Astrocyte (in vitro differentiated cells and primary cell): ENCODE measurements at regions not wholly inside any gene's neighbourhood (a gene's known extent, or its start where the extent isn't known, plus 50 kb on each side); places are given as distances from the start of the nearest gene placed in this dataset.

Source experiments
- DNase-seq: peaks from one replicate; pipeline ENCODE4 v3.0.0-alpha.2; 2010; ENCODE audit warnings: low read depth
- FAIRE-seq: peaks from 2 replicates; lab custom pipeline; 2011; peaks lifted over from hg19 to GRCh38; lab: Jason Lieb, UNC
- H2AFZ ChIP-seq: 2 replicates; pipeline ENCODE4 v1.6.0; 2012; ENCODE audit warnings: low read depth, low read length, inconsistent platforms
- H3K27ac ChIP-seq: 2 replicates; pipeline ENCODE4 v1.5.1; 2011; ENCODE audit warnings: low read depth, low read length, inconsistent platforms
- H3K27me3 ChIP-seq: 2 replicates; pipeline ENCODE4 v1.6.0; 2011; ENCODE audit warnings: low read length, inconsistent platforms; ENCODE audit not compliant: insufficient read depth
- H3K36me3 ChIP-seq: 2 replicates; pipeline ENCODE4 v1.5.1; 2011; ENCODE audit warnings: low read length, inconsistent platforms; ENCODE audit not compliant: insufficient read depth
- H3K4me1 ChIP-seq: 2 replicates; pipeline ENCODE4 v1.5.1; 2011; ENCODE audit warnings: low read length, inconsistent platforms; ENCODE audit not compliant: insufficient read depth
- H3K4me2 ChIP-seq: 2 replicates; pipeline ENCODE4 v1.6.0; 2012; ENCODE audit warnings: low read length, inconsistent platforms
- H3K4me3 ChIP-seq: 2 replicates; pipeline ENCODE4 v1.5.1; 2011; ENCODE audit warnings: low read depth, mild to moderate bottlenecking, low read length, inconsistent platforms; ENCODE audit not compliant: insufficient read depth
- H3K79me2 ChIP-seq: 2 replicates; pipeline ENCODE4 v1.6.0; 2012; ENCODE audit warnings: mild to moderate bottlenecking, low read length, inconsistent platforms; ENCODE audit not compliant: insufficient read depth
- H3K9ac ChIP-seq: 2 replicates; pipeline ENCODE4 v1.6.0; 2012; ENCODE audit warnings: mild to moderate bottlenecking, low read length, inconsistent platforms
- H3K9me3 ChIP-seq: 2 replicates; pipeline ENCODE4 v1.5.1; 2012; ENCODE audit warnings: low read depth, mild to moderate bottlenecking, low read length, inconsistent platforms; ENCODE audit not compliant: insufficient read depth
- H4K20me1 ChIP-seq: 2 replicates; pipeline ENCODE4 v1.6.0; 2012; ENCODE audit warnings: low read length, inconsistent platforms; ENCODE audit not compliant: insufficient read depth
- H3K27ac Mint-ChIP-seq: one replicate; pipeline ENCODE4 v1.8.0; 2021; ENCODE audit warnings: mild to moderate bottlenecking, mixed read lengths; ENCODE audit not compliant: unreplicated experiment
- H3K27me3 Mint-ChIP-seq: one replicate; pipeline ENCODE4 v1.8.0; 2021; ENCODE audit warnings: low read depth, mixed read lengths; ENCODE audit not compliant: unreplicated experiment
- H3K36me3 Mint-ChIP-seq: one replicate; pipeline ENCODE4 v1.8.0; 2021; ENCODE audit warnings: low read depth, mixed read lengths; ENCODE audit not compliant: unreplicated experiment
- H3K4me1 Mint-ChIP-seq: one replicate; pipeline ENCODE4 v1.8.0; 2021; ENCODE audit warnings: low read depth, mixed read lengths; ENCODE audit not compliant: unreplicated experiment
- H3K4me3 Mint-ChIP-seq: one replicate; pipeline ENCODE4 v1.8.0; 2021; ENCODE audit warnings: mild to moderate bottlenecking, moderate library complexity, mixed read lengths; ENCODE audit not compliant: unreplicated experiment
- H3K9me3 Mint-ChIP-seq: one replicate; pipeline ENCODE4 v1.8.0; 2021; ENCODE audit warnings: mild to moderate bottlenecking, mixed read lengths; ENCODE audit not compliant: unreplicated experiment
- EZH2 ChIP-seq: IDR thresholded peaks from 2 replicates; pipeline ENCODE4 v1.6.1; 2012; ENCODE audit warnings: mild to moderate bottlenecking, low read length, inconsistent platforms; ENCODE audit not compliant: insufficient read depth
- TF ChIP-seq, protein P1 (sequence below): IDR thresholded peaks from 2 replicates; pipeline ENCODE4 v1.5.1; 2011; ENCODE audit warnings: low read depth, mild to moderate bottlenecking, inconsistent platforms, low read length, moderate library complexity; ENCODE audit not compliant: insufficient read depth

- H3K27me3 Mint-ChIP-seq, result no peaks in the 10 kb centered on the region
- FAIRE-seq (no peak), DNase-seq (no peak)
- Histone ChIP-seq H3K9me3 (no peaks in the 10 kb centered on the region), H3K36me3 (no peaks in the 10 kb centered on the region), H3K4me2 (no peak overlapping the region), H3K9ac (no peak overlapping the region), H3K27me3 (no peaks in the 10 kb centered on the region), H3K79me2 (no peaks in the 10 kb centered on the region), H3K4me1 (peaks cover 19% of the 10 kb centered on the region), H3K27ac (no peak overlapping the region), H4K20me1 (no peaks in the 10 kb centered on the region), H3K4me3 (no peak overlapping the region), H2AFZ (no peak overlapping the region)
- H3K36me3 Mint-ChIP-seq, result no peaks in the 10 kb centered on the region
- H3K27ac Mint-ChIP-seq, result no peak overlapping the region
- peaks cover 36% of the 10 kb centered on the region for H3K4me1 Mint-ChIP-seq
- H3K9me3 Mint-ChIP-seq, result peaks cover 4% of the 10 kb centered on the region
- no peak overlapping the region for H3K4me3 Mint-ChIP-seq
- TF ChIP-seq EZH2, result no peak
- TF ChIP-seq, protein P1, sequence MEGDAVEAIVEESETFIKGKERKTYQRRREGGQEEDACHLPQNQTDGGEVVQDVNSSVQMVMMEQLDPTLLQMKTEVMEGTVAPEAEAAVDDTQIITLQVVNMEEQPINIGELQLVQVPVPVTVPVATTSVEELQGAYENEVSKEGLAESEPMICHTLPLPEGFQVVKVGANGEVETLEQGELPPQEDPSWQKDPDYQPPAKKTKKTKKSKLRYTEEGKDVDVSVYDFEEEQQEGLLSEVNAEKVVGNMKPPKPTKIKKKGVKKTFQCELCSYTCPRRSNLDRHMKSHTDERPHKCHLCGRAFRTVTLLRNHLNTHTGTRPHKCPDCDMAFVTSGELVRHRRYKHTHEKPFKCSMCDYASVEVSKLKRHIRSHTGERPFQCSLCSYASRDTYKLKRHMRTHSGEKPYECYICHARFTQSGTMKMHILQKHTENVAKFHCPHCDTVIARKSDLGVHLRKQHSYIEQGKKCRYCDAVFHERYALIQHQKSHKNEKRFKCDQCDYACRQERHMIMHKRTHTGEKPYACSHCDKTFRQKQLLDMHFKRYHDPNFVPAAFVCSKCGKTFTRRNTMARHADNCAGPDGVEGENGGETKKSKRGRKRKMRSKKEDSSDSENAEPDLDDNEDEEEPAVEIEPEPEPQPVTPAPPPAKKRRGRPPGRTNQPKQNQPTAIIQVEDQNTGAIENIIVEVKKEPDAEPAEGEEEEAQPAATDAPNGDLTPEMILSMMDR, result no peak
Measured at GRCh38 chr3:187919544-187919943, 174.3 kb upstream of the BCL6 start.

GRCh38 chr3:187920030-187920429 is 174.8 kb upstream of the BCL6 start:
- Mint-ChIP-seq H3K4me3 (no peak overlapping the region), H3K36me3 (no peaks in the 10 kb centered on the region), H3K9me3 (peaks cover 4% of the 10 kb centered on the region), H3K27ac (no peak overlapping the region), H3K27me3 (no peaks in the 10 kb centered on the region), H3K4me1 (peaks cover 32% of the 10 kb centered on the region)
- H3K27ac ChIP-seq, result no peak overlapping the region
- no peak for FAIRE-seq
- H3K9ac ChIP-seq, result no peak overlapping the region
- H3K27me3 ChIP-seq, result no peaks in the 10 kb centered on the region
- no peaks in the 10 kb centered on the region for H3K36me3 ChIP-seq
- DNase-seq, result no peak
- no peak overlapping the region for H2AFZ ChIP-seq
- no peak for TF ChIP-seq EZH2
- TF ChIP-seq, protein P1, result no peak
- H3K4me2 ChIP-seq, result no peak overlapping the region
- no peak overlapping the region for H3K4me3 ChIP-seq
- no peaks in the 10 kb centered on the region for H3K79me2 ChIP-seq
- peaks cover 19% of the 10 kb centered on the region for H3K4me1 ChIP-seq
- no peaks in the 10 kb centered on the region for H3K9me3 ChIP-seq
- no peaks in the 10 kb centered on the region for H4K20me1 ChIP-seq

DNA sequence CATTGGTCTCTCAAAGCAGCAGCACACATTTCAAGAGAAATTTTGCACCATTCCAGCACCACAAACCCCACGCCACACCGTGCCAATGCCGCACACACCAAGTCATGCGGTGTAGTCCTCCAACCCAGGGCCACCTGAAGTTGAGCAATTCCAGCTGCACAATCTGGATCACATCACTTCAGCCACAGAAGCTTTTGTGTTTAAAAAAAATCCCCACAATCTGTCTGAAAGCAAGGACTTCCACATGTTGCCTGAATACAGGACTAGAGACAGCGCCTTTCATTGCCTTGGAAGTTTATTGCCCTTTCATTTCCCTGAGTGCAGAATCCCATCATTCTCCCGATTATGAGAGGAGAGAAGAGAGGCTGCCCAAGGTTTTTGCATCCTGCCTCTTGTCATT is 175.6 kb upstream of the BCL6 start:
- FAIRE-seq (no peak), DNase-seq (peak; percentile 45)
- Histone ChIP-seq H3K27ac (no peak overlapping the region), H3K4me1 (peaks cover 19% of the 10 kb centered on the region), H3K36me3 (no peaks in the 10 kb centered on the region), H2AFZ (no peak overlapping the region), H3K9ac (no peak overlapping the region), H3K27me3 (no peaks in the 10 kb centered on the region), H3K4me2 (no peak overlapping the region), H3K9me3 (no peaks in the 10 kb centered on the region), H4K20me1 (no peaks in the 10 kb centered on the region), H3K79me2 (no peaks in the 10 kb centered on the region), H3K4me3 (no peak overlapping the region)
- Mint-ChIP-seq H3K36me3 (no peaks in the 10 kb centered on the region), H3K4me3 (no peak overlapping the region), H3K27me3 (no peaks in the 10 kb centered on the region), H3K4me1 (peaks cover 29% of the 10 kb centered on the region), H3K27ac (no peak overlapping the region), H3K9me3 (peaks cover 4% of the 10 kb centered on the region)
- TF ChIP-seq, protein P1, result no peak
- TF ChIP-seq EZH2, result no peak
